ENCODE measurements at regions not wholly inside any gene's neighbourhood (a gene's known extent, or its start where the extent isn't known, plus 50 kb on each side); places are given as distances from the start of the nearest gene placed in this dataset.

DNA sequence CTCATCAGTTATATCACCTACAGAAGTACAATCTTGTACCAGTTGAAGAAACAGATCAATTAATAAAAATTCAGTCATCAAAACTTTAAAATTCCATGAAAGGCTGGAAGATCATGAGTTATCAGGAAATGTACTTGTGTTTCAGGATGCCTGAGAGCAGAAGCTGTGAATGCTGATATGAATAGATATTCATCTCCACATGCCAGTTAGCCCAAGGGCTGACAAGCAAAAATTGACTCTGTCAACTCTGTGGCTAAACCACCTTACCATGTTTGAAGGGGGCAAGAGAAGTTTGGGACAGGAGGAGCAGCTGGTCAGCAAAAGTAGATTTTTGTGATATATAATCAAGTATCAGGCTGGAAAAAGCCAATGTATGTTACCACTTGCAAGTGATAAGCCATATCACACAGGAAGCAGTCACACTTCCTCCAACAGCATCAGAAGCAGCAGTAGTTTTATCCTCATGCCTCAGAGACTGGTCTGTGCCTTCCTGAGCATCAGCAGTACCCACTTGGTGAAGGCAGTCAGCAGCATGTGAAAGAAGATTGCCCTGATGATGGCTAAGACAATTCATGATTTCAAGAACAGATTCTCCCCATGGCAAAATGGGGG lies 328.2 kb upstream of the CNTNAP5 start (continued):
- TF ChIP-seq, protein P1, sequence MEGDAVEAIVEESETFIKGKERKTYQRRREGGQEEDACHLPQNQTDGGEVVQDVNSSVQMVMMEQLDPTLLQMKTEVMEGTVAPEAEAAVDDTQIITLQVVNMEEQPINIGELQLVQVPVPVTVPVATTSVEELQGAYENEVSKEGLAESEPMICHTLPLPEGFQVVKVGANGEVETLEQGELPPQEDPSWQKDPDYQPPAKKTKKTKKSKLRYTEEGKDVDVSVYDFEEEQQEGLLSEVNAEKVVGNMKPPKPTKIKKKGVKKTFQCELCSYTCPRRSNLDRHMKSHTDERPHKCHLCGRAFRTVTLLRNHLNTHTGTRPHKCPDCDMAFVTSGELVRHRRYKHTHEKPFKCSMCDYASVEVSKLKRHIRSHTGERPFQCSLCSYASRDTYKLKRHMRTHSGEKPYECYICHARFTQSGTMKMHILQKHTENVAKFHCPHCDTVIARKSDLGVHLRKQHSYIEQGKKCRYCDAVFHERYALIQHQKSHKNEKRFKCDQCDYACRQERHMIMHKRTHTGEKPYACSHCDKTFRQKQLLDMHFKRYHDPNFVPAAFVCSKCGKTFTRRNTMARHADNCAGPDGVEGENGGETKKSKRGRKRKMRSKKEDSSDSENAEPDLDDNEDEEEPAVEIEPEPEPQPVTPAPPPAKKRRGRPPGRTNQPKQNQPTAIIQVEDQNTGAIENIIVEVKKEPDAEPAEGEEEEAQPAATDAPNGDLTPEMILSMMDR (IDR thresholded peaks at IDR 0.05) = no peak
- TF ChIP-seq RCOR1 (IDR thresholded peaks at IDR 0.05; ENCODE audit: low read depth, low read length) (no peak), HOXB13 (CRISPR knock-in tag; IDR thresholded peaks at IDR 0.05; ENCODE audit: low read depth) (no peak), EHF (CRISPR knock-in tag; IDR thresholded peaks at IDR 0.05) (no peak), SMC3 (IDR thresholded peaks at IDR 0.05) (no peak)
- TF ChIP-seq, protein P2, sequence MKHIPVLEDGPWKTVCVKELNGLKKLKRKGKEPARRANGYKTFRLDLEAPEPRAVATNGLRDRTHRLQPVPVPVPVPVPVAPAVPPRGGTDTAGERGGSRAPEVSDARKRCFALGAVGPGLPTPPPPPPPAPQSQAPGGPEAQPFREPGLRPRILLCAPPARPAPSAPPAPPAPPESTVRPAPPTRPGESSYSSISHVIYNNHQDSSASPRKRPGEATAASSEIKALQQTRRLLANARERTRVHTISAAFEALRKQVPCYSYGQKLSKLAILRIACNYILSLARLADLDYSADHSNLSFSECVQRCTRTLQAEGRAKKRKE (CRISPR knock-in tag; IDR thresholded peaks at IDR 0.05; ENCODE audit: low read depth) = no peak

DNA sequence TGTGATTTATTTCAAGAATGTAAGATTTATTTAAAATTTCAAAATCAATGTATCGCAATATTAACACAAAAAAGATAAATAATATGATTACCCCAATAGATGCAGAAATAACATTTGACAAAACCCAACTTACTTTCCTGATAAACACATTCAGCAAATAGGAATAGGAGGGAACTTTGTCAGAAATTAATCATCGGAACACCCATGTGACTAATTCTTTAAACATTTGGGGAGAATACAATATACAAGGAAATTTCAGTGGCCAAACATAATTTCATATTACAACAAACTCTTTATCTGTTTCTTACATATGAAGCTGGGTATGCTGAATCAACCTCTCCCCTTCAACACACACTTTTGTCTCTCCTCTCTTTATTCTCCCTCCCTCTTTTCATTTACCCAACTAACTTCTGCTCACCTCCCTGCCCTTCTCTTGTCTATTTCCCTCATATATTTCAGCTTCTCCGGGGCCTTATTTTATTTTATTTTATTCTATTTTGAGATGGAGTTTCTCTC lies 309.6 kb upstream of the CNTNAP5 start:
- Histone ChIP-seq H3K4me2 (no peak overlapping the region), H3K4me3 (no peak overlapping the region), H3K27ac (no peak overlapping the region), H3K9me3 (peaks cover 9% of the 10 kb centered on the region; the same call in 1 of the 3 replicates), H3K4me1 (no peaks in the 10 kb centered on the region)
- ChIA-PET POLR2A (no interaction called here), CTCF (no interaction called here)
- no peak for ATAC-seq
- TF ChIP-seq NFE2L2 (conservative IDR thresholded peaks at IDR 0.05; ENCODE audit: low read length) (no peak), KDM5A (IDR thresholded peaks at IDR 0.05) (no peak), EHF (CRISPR knock-in tag; IDR thresholded peaks at IDR 0.05) (no peak), FOXS1 (CRISPR knock-in tag; IDR thresholded peaks at IDR 0.05) (no peak), ZFP36 (IDR thresholded peaks at IDR 0.05; ENCODE audit: borderline replicate concordance, partially characterized antibody) (no peak), CHD2 (IDR thresholded peaks at IDR 0.05; ENCODE audit: low read length, partially characterized antibody) (no peak), MYC (IDR thresholded peaks at IDR 0.05; ENCODE audit: borderline replicate concordance, low read length) (no peak), FOSB (CRISPR knock-in tag; IDR thresholded peaks at IDR 0.05) (no peak), CBX2 (IDR thresholded peaks at IDR 0.05; ENCODE audit: borderline replicate concordance, low read depth) (no peak), JUN (IDR thresholded peaks at IDR 0.05) (no peak)
- no peak for FAIRE-seq
- no peak for DNase-seq (ENCODE audit: low read depth in 1 of 2, low spot score in 1 of 2)
- 21% methylated on average over 3 of the region's 3 CpGs for WGBS (ENCODE audit: missing lambda C conversion rate)

- CTCF ChIA-PET = interaction anchor here (0.7 to 1.4 kb wide), 2 partner anchors 11 to 1375 kb away, joined by 3 to 4 read pairs; no protein-coding TSS in a partner anchor
- Histone ChIP-seq H3K9me3 (no peaks in the 10 kb centered on the region; the same call in 2 of the 3 replicates), H3K4me3 (no peak overlapping the region), H3K27ac (no peak overlapping the region), H3K4me1 (no peaks in the 10 kb centered on the region), H3K4me2 (no peak overlapping the region)
- DNase-seq (ENCODE audit: low read depth in 1 of 2, low spot score in 1 of 2) (no peak), FAIRE-seq (no peak), ATAC-seq (no peak)
- POLR2A ChIA-PET = no interaction called here
- WGBS (ENCODE audit: missing lambda C conversion rate) = 2% methylated on average over 5 of the region's 5 CpGs
- TF ChIP-seq HEYL (CRISPR knock-in tag; IDR thresholded peaks at IDR 0.05) (no peak), HOXB5 (CRISPR knock-in tag; IDR thresholded peaks at IDR 0.05) (no peak), HOXA7 (CRISPR knock-in tag; IDR thresholded peaks at IDR 0.05) (no peak), CBX8 (IDR thresholded peaks at IDR 0.05) (no peak), ELK1 (IDR thresholded peaks at IDR 0.05; ENCODE audit: low read depth, low read length) (no peak), EP300 (IDR thresholded peaks at IDR 0.05) (no peak), CHD2 (IDR thresholded peaks at IDR 0.05; ENCODE audit: low read length, partially characterized antibody) (no peak)
- TF ChIP-seq, protein P3, sequence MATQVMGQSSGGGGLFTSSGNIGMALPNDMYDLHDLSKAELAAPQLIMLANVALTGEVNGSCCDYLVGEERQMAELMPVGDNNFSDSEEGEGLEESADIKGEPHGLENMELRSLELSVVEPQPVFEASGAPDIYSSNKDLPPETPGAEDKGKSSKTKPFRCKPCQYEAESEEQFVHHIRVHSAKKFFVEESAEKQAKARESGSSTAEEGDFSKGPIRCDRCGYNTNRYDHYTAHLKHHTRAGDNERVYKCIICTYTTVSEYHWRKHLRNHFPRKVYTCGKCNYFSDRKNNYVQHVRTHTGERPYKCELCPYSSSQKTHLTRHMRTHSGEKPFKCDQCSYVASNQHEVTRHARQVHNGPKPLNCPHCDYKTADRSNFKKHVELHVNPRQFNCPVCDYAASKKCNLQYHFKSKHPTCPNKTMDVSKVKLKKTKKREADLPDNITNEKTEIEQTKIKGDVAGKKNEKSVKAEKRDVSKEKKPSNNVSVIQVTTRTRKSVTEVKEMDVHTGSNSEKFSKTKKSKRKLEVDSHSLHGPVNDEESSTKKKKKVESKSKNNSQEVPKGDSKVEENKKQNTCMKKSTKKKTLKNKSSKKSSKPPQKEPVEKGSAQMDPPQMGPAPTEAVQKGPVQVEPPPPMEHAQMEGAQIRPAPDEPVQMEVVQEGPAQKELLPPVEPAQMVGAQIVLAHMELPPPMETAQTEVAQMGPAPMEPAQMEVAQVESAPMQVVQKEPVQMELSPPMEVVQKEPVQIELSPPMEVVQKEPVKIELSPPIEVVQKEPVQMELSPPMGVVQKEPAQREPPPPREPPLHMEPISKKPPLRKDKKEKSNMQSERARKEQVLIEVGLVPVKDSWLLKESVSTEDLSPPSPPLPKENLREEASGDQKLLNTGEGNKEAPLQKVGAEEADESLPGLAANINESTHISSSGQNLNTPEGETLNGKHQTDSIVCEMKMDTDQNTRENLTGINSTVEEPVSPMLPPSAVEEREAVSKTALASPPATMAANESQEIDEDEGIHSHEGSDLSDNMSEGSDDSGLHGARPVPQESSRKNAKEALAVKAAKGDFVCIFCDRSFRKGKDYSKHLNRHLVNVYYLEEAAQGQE (IDR thresholded peaks at IDR 0.05) = no peak
Measured at GRCh38 chr2:123717636-123718334, 307.3 kb upstream of the CNTNAP5 start.
